Type B pancreatic cell (in vitro differentiated cells): ENCODE measurements at regions not wholly inside any gene's neighbourhood (a gene's known extent, or its start where the extent isn't known, plus 50 kb on each side); places are given as distances from the start of the nearest gene placed in this dataset.

Source experiments
- DNase-seq: peaks from one replicate; pipeline ENCODE4 v3.0.0; 2021; ENCODE audit warnings: mixed read lengths; ENCODE audit not compliant: unreplicated experiment; ENCODE audit errors: extremely low spot score
- H3K27ac Mint-ChIP-seq: 2 replicates; pipeline ENCODE4 v1.8.0; 2021; ENCODE audit warnings: mild to moderate bottlenecking, mixed read lengths
- H3K27me3 Mint-ChIP-seq: 2 replicates; pipeline ENCODE4 v1.8.0; 2021; ENCODE audit warnings: mixed read lengths
- H3K36me3 Mint-ChIP-seq: 2 replicates; pipeline ENCODE4 v1.8.0; 2021; ENCODE audit warnings: mixed read lengths
- H3K4me1 Mint-ChIP-seq: one replicate; pipeline ENCODE4 v1.8.0; 2021; ENCODE audit warnings: mixed read lengths; ENCODE audit not compliant: unreplicated experiment
- H3K4me3 Mint-ChIP-seq: 2 replicates; pipeline ENCODE4 v1.8.0; 2021; ENCODE audit warnings: mild to moderate bottlenecking, mixed read lengths
- H3K9me3 Mint-ChIP-seq: 2 replicates; pipeline ENCODE4 v1.8.0; 2021; ENCODE audit warnings: mixed read lengths
- TF ChIP-seq, protein P1 (sequence below): fragments of 200-600 bp; sonication (generic); conservative IDR thresholded peaks from 2 replicates; pipeline ENCODE4 v1.5.0; 2021; ENCODE audit warnings: antibody characterized with exemption, mild to moderate bottlenecking

DNA sequence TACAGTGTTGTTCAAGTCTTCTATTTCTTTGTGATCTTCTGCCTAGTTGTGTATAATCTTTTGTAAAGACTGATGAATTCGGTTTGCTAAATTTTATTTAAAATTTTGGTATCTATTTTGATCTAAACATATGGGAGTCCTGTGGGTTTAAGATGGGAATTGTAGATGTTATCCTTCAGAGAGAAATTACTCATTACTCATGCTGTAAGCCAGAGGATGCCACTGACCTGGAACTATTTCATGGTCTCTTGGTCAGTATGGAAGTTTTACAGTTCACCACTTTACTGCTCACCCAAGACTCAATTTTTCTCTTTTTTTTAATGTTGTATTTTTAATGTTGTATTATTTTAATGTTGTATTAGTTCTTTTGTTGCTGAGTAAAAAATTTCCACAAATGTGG, 138.6 kb upstream of the B3GALT2 start:
- H3K27me3 Mint-ChIP-seq: no peaks in the 10 kb centered on the region
- H3K4me3 Mint-ChIP-seq: no peak overlapping the region
- H3K36me3 Mint-ChIP-seq: peaks cover 4% of the 10 kb centered on the region
- no peak for DNase-seq
- TF ChIP-seq, protein P1, sequence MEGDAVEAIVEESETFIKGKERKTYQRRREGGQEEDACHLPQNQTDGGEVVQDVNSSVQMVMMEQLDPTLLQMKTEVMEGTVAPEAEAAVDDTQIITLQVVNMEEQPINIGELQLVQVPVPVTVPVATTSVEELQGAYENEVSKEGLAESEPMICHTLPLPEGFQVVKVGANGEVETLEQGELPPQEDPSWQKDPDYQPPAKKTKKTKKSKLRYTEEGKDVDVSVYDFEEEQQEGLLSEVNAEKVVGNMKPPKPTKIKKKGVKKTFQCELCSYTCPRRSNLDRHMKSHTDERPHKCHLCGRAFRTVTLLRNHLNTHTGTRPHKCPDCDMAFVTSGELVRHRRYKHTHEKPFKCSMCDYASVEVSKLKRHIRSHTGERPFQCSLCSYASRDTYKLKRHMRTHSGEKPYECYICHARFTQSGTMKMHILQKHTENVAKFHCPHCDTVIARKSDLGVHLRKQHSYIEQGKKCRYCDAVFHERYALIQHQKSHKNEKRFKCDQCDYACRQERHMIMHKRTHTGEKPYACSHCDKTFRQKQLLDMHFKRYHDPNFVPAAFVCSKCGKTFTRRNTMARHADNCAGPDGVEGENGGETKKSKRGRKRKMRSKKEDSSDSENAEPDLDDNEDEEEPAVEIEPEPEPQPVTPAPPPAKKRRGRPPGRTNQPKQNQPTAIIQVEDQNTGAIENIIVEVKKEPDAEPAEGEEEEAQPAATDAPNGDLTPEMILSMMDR: no peak
- H3K27ac Mint-ChIP-seq: no peak overlapping the region
- H3K4me1 Mint-ChIP-seq: no peaks in the 10 kb centered on the region
- H3K9me3 Mint-ChIP-seq: peaks cover 11% of the 10 kb centered on the region

DNA sequence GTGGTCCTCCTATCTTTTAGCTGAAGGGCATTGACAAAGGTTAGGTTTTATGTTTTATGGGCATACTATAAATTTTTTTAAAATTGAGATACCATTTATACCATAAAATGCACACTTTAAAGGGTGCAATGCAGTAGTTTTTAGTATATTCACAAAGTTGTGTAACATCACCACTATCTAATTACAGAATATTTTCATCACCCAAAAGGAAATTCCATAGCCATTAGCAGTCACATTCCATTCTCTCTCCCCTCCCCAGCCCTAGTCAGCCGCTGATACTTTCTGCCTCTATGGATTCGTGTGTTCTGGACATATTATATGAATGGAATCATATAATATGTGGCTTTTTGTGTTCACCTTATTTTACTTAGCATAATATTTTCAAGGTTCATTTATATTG, 135.8 kb upstream of the B3GALT2 start:
- peaks cover 7% of the 10 kb centered on the region for H3K9me3 Mint-ChIP-seq
- H3K27me3 Mint-ChIP-seq: no peaks in the 10 kb centered on the region
- TF ChIP-seq, protein P1: no peak
- DNase-seq: no peak
- no peaks in the 10 kb centered on the region for H3K36me3 Mint-ChIP-seq
- no peak overlapping the region for H3K4me3 Mint-ChIP-seq
- no peaks in the 10 kb centered on the region for H3K4me1 Mint-ChIP-seq
- no peak overlapping the region for H3K27ac Mint-ChIP-seq

DNA sequence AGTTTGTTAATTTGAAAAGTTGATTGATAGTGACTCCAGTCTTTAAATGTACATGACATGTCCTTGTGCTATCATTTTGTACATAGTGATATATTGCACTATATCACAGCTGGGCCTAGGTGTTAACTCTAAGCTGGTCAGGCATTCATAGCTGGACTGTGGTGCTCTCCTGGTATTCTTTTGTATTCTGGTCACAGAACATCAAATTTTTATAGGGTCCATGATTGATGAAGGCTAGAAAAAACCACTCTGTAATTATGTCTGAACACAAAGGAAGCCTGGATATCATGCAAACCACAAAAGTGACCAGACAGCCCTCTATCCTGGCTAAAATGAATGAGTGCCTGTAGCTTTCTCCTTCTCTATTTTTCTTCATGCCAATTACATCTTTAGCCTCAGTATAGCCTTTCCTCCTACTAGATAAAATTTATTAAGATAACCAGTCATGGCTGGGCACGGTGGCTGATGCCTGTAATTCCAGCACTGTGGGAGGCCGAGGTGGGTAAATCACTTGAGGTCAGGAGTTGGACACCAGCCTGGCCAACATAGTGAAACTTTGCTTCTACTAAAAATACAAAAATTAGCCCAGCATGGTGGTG, 134.9 kb upstream of the B3GALT2 start:
- Mint-ChIP-seq H3K36me3 (no peaks in the 10 kb centered on the region), H3K4me3 (no peak overlapping the region), H3K9me3 (peaks cover 7% of the 10 kb centered on the region), H3K27me3 (no peaks in the 10 kb centered on the region), H3K4me1 (no peaks in the 10 kb centered on the region), H3K27ac (no peak overlapping the region)
- DNase-seq: no peak
- TF ChIP-seq, protein P1: no peak

DNA sequence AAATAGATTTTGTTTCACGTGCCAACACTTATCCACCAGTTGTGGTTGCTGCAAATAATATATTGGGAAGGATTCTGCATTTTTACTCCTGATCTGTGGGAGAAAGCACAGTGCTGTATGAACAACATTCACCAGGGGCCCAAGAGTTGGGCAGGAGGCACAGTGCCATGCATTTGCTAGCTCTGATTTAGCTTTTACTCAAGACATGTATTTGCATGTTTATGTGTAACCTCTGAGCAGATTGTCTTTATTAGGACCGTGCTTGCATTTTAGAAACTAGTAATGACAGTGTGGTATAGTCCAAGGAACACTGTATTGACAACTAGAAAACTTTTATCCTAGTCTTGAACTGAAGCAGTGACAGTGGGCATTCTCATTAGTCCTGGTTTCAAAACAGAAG, 133.9 kb upstream of the B3GALT2 start:
- DNase-seq: no peak
- no peak overlapping the region for H3K27ac Mint-ChIP-seq
- peaks cover 7% of the 10 kb centered on the region for H3K9me3 Mint-ChIP-seq
- TF ChIP-seq, protein P1: no peak
- H3K27me3 Mint-ChIP-seq: no peaks in the 10 kb centered on the region
- no peaks in the 10 kb centered on the region for H3K4me1 Mint-ChIP-seq
- no peaks in the 10 kb centered on the region for H3K36me3 Mint-ChIP-seq
- no peak overlapping the region for H3K4me3 Mint-ChIP-seq

DNA sequence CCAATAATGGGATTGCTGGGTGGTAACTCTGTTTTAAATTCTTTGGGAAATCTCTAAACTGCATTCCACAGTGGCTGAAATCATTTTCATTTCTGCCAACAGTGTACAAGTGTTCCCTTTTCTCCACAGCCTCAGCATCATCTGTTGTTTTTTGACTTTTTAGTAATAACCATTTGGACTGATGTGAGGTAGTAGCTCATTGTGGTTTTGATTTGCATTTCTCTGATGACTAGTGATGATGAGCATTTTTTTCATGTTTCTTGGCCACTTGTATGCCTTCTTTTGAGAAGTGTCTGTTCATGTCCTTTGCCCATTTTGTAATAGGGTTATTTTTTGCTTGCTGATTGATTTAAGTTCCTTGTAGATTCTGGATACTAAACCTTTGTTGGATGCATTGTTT, 131.9 kb upstream of the B3GALT2 start:
- Mint-ChIP-seq H3K27me3 (no peaks in the 10 kb centered on the region), H3K9me3 (peaks cover 1% of the 10 kb centered on the region), H3K4me1 (peaks cover 7% of the 10 kb centered on the region), H3K27ac (no peak overlapping the region), H3K36me3 (no peaks in the 10 kb centered on the region), H3K4me3 (no peak overlapping the region)
- TF ChIP-seq, protein P1: no peak
- no peak for DNase-seq
